IPS DF 6.9 (cell line): ENCODE measurements at regions not wholly inside any gene's neighbourhood (a gene's known extent, or its start where the extent isn't known, plus 50 kb on each side); places are given as distances from the start of the nearest gene placed in this dataset.
"Not testable (repeated sequence)": the region's sequence is repeated elsewhere in the genome, so short reads cannot be mapped to it uniquely, and the experiment has no call there.

Source experiments
- DNase-seq: peaks from one replicate; pipeline ENCODE4 v3.0.0-alpha.2; 2013; ENCODE audit warnings: low read depth, low spot score
- H3K27ac ChIP-seq: one replicate; pipeline ENCODE4 v1.5.1; 2013; ENCODE audit warnings: low read length, control low read depth
- H3K27me3 ChIP-seq: 2 replicates; pipeline ENCODE4 v1.6.1; 2013; ENCODE audit warnings: mild to moderate bottlenecking, low read length; ENCODE audit not compliant: control insufficient read depth, insufficient read depth
- H3K36me3 ChIP-seq: 2 replicates; pipeline ENCODE4 v1.6.1; 2013; ENCODE audit warnings: low read length; ENCODE audit not compliant: control insufficient read depth, insufficient read depth
- H3K4me1 ChIP-seq: 2 replicates; pipeline ENCODE4 v1.6.1; 2013; ENCODE audit warnings: low read length; ENCODE audit not compliant: control insufficient read depth, insufficient read depth
- H3K4me3 ChIP-seq: 2 replicates; pipeline ENCODE4 v1.5.1; 2013; ENCODE audit warnings: mild to moderate bottlenecking, low read length
- H3K9me3 ChIP-seq: 2 replicates; pipeline ENCODE4 v1.6.1; 2013; ENCODE audit warnings: low read length, inconsistent platforms; ENCODE audit not compliant: control insufficient read depth, insufficient read depth
- WGBS: extraction: QIAGEN DNeasy Blood & Tissue Kit; methylation state at CpG from one replicate; pipeline ENCODE4 v1.1.7; 2013; ENCODE audit warnings: mixed read lengths, missing lambda C conversion rate; ENCODE audit not compliant: insufficient read length, insufficient coverage; 5-methylcytosine and 5-hydroxymethylcytosine counted together

GRCh38 chr6:74402781-74403180, 706.8 kb downstream of the CD109 start:
- Histone ChIP-seq H3K27ac (no peak overlapping the region), H3K27me3 (no peaks in the 10 kb centered on the region), H3K36me3 (no peaks in the 10 kb centered on the region), H3K4me3 (no peak overlapping the region), H3K4me1 (no peaks in the 10 kb centered on the region), H3K9me3 (no peaks in the 10 kb centered on the region)
- DNase-seq = no peak

GRCh38 chr6:74378437-74378836, 682.4 kb downstream of the CD109 start:
- DNase-seq, H3K27me3 ChIP-seq, H3K4me1 ChIP-seq, H3K36me3 ChIP-seq, H3K27ac ChIP-seq, H3K4me3 ChIP-seq, H3K9me3 ChIP-seq: not testable (repeated sequence)
- WGBS = no CpG with 5 or more reads among the region's 10 CpGs

GRCh38 chr6:74369556-74369993, 673.6 kb downstream of the CD109 start:
- no peaks in the 10 kb centered on the region for H3K4me1 ChIP-seq
- no peak overlapping the region for H3K4me3 ChIP-seq
- H3K27ac ChIP-seq = no peak overlapping the region
- H3K36me3 ChIP-seq = no peaks in the 10 kb centered on the region
- no peaks in the 10 kb centered on the region for H3K27me3 ChIP-seq
- no peak for DNase-seq
- H3K9me3 ChIP-seq = no peaks in the 10 kb centered on the region

- no peak for DNase-seq
- no CpG with 5 or more reads among the region's 2 CpGs for WGBS
- Histone ChIP-seq H3K36me3 (no peaks in the 10 kb centered on the region), H3K27ac (no peak overlapping the region), H3K4me3 (no peak overlapping the region), H3K27me3 (no peaks in the 10 kb centered on the region), H3K4me1 (no peaks in the 10 kb centered on the region), H3K9me3 (no peaks in the 10 kb centered on the region)
These were observed 672.7 kb downstream of the CD109 start for GRCh38 chr6:74368746-74369145.

GRCh38 chr6:74366634-74367033, 670.6 kb downstream of the CD109 start:
- H3K27me3 ChIP-seq = no peaks in the 10 kb centered on the region
- no peaks in the 10 kb centered on the region for H3K9me3 ChIP-seq
- no peaks in the 10 kb centered on the region for H3K4me1 ChIP-seq
- no peaks in the 10 kb centered on the region for H3K36me3 ChIP-seq
- no CpG with 5 or more reads among the region's 1 CpG for WGBS
- no peak for DNase-seq
- no peak overlapping the region for H3K27ac ChIP-seq
- no peak overlapping the region for H3K4me3 ChIP-seq

- no peaks in the 10 kb centered on the region for H3K9me3 ChIP-seq
- H3K27me3 ChIP-seq = no peaks in the 10 kb centered on the region
- no peaks in the 10 kb centered on the region for H3K4me1 ChIP-seq
- no peaks in the 10 kb centered on the region for H3K36me3 ChIP-seq
- H3K27ac ChIP-seq = no peak overlapping the region
- DNase-seq = no peak
- H3K4me3 ChIP-seq = no peak overlapping the region
- WGBS = no CpG with 5 or more reads among the region's 1 CpG
These were observed 666.4 kb downstream of the CD109 start for GRCh38 chr6:74362391-74362790.

GRCh38 chr6:74357321-74357720, 661.3 kb downstream of the CD109 start:
- no peak overlapping the region for H3K4me3 ChIP-seq
- H3K27me3 ChIP-seq = no peaks in the 10 kb centered on the region
- H3K4me1 ChIP-seq = no peaks in the 10 kb centered on the region
- no peaks in the 10 kb centered on the region for H3K36me3 ChIP-seq
- no peak overlapping the region for H3K27ac ChIP-seq
- no peak for DNase-seq
- no peaks in the 10 kb centered on the region for H3K9me3 ChIP-seq
- no CpG with 5 or more reads among the region's 4 CpGs for WGBS

- WGBS = no CpG with 5 or more reads among the region's 2 CpGs
- no peak for DNase-seq
- H3K4me3 ChIP-seq = no peak overlapping the region
- H3K27me3 ChIP-seq = no peaks in the 10 kb centered on the region
- H3K9me3 ChIP-seq = no peaks in the 10 kb centered on the region
- no peak overlapping the region for H3K27ac ChIP-seq
- no peaks in the 10 kb centered on the region for H3K36me3 ChIP-seq
- peaks cover 1% of the 10 kb centered on the region; the same call in 1 of the 2 replicates for H3K4me1 ChIP-seq
These were observed 660.4 kb downstream of the CD109 start for GRCh38 chr6:74356391-74356790.

- Histone ChIP-seq H3K9me3 (no peaks in the 10 kb centered on the region), H3K36me3 (no peaks in the 10 kb centered on the region), H3K4me3 (no peak overlapping the region), H3K27me3 (no peaks in the 10 kb centered on the region), H3K4me1 (peaks cover 2% of the 10 kb centered on the region; the same call in 1 of the 2 replicates), H3K27ac (no peak overlapping the region)
- no peak for DNase-seq
- WGBS = no CpG with 5 or more reads among the region's 4 CpGs
These were observed 651.0 kb downstream of the CD109 start for GRCh38 chr6:74346936-74347535.

- Histone ChIP-seq H3K4me3 (no peak overlapping the region), H3K36me3 (no peaks in the 10 kb centered on the region), H3K4me1 (no peaks in the 10 kb centered on the region), H3K27ac (no peak overlapping the region), H3K9me3 (no peaks in the 10 kb centered on the region), H3K27me3 (no peaks in the 10 kb centered on the region)
- no peak for DNase-seq
- no CpG with 5 or more reads among the region's 3 CpGs for WGBS
These were observed 647.8 kb downstream of the CD109 start for GRCh38 chr6:74343804-74344203.

- not testable (repeated sequence) for H3K9me3 ChIP-seq, H3K36me3 ChIP-seq, H3K4me1 ChIP-seq, H3K27ac ChIP-seq, H3K4me3 ChIP-seq, H3K27me3 ChIP-seq, DNase-seq
- no CpG with 5 or more reads among the region's 6 CpGs for WGBS
These were observed 647.3 kb downstream of the CD109 start for GRCh38 chr6:74343321-74343720.
